Middle frontal gyrus (tissue), 1 donor: ENCODE measurements at regions not wholly inside any gene's neighbourhood (a gene's known extent, or its start where the extent isn't known, plus 50 kb on each side); places are given as distances from the start of the nearest gene placed in this dataset.

ENCODE experiments used
- DNase-seq: peaks from one replicate; pipeline ENCODE4 v3.0.0-alpha.2; 2015; ENCODE audit warnings: low spot score; ENCODE audit errors: extremely low spot score

- DNase-seq: no peak
Observed at GRCh38 chr2:226531061-226531810, 268.4 kb downstream of the IRS1 start.

DNA sequence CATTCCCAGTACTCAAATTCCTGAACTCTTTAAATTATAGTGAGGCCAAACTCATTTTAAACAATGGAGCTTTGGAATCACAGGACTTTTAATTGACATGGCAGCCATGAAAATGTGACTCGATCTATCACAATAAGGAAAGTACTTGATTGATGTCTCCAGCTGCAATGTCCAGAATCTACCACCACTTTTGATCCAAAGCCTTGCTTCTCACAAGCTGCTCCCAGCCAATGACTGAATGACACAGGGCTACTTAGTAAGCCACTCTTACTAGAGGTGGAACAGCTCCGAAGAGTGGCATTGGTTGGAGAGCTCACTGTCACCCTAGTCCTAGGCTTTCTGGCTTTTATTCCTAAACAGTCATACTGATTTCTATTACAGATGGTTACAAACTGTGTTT is 270.1 kb downstream of the IRS1 start:
- DNase-seq: no peak

- DNase-seq: no peak
Observed at GRCh38 chr2:226526716-226527115, 272.9 kb downstream of the IRS1 start.

DNA sequence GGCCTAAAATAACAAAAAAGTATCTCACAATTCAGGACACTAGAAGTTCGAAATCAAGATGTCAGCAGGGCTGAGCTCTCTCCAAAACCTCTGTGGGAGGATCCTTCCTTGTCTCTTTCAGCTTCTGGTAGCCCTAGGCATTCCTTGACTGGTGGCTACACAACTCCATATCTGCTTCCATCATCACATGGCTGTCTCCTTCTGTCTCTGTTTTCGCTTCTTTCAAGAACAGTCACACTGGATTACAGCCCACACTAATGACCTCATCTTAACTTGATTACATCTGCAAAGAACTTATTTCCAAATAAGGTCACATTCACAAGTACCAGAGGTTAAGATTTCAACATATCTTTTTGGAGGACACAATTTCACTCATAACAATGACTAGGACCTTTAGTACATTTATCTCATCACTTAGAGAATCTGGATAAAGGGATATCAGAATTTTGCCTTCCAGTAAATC is 275.2 kb downstream of the IRS1 start:
- DNase-seq: no peak

- no peak for DNase-seq
Observed at GRCh38 chr2:226520723-226521122, 278.9 kb downstream of the IRS1 start.

DNA sequence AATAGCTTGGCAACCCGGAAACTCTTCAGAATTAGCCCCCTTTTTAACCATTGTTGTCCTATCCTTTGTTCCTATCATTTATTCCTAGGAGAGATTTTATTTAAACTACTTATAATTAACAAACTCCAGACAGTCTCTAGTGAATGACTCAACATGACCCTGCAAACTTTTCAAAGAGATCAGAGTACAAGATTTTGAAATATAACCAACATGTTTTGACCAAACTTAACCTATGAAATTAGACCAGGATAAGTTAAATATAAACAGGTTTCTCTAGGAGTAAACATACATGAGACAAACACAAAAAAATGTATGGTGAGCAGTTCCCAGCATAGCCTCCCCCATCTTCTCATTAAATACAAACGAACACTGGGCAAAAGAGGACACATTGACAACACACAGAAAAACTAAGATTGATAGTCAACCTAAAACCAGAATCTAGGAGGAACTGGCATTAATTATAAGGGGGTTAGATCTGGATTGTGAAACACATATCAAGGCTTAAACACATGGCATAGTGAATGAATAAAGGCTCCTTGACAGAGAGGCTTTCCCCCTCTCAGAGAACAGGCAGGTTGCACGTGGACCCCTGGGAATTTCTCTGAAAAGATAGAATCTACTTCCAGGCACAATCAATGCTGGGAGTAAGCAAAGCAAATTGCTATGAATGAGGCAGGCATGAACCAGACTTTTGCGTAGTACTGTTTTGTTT is 284.1 kb downstream of the IRS1 start:
- DNase-seq: no peak

DNA sequence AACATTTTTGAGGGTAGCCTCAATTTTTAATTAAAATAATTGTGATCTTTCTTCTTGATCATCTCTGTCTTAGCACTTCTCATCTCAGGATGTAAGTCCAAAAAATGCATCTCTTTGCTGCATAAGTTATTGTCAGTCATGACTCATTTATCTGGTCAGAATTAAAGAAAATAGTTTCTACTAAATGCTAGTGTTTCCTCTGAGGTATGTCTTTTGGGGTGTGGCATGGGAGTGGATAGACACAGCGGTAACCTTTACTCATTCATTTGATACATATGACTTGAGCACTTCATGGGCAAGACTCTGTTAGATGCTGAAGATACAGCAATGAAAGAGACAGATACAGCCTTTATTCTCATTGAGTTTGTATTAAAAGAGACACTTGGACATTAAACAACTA is 284.7 kb downstream of the IRS1 start:
- DNase-seq: no peak

DNA sequence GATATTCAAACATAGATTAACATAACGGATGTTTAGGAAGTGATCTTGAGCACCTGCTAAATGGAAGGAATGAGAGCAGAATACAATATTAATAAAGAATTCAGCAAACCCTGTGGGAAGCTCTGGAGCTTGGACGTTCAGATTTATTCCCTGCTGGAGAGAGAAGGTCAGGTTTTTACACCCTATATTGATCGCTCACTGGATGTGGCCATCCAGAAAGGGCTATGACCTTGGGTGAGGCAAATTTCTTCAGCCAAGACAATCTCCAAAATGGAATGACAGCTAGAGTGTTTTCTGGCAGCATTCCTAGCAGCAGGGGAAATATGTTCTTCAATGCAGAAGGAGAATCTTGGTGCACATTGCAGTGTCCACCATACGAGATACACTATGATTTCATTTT is 288.3 kb downstream of the IRS1 start:
- DNase-seq: no peak

GRCh38 chr2:226508683-226509082 is 290.9 kb downstream of the IRS1 start:
- DNase-seq: no peak

- no peak for DNase-seq
Observed at GRCh38 chr2:226508005-226508404, 291.6 kb downstream of the IRS1 start.

GRCh38 chr2:226497146-226497909 is 302.3 kb downstream of the IRS1 start:
- DNase-seq: no peak

DNA sequence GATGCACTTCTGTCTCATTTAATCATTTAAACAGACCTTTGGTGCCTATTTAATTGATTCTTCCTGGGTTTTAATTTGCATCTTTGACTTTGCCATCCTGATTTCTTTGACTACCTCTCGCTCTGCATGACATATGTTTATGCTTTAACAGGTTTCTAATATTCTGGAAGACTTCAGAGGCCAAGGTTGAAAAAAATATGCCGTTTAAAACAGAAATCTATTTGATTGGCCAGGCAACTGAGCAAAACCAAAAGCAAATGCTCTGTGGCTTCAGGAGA is 303.4 kb downstream of the IRS1 start:
- no peak for DNase-seq

DNA sequence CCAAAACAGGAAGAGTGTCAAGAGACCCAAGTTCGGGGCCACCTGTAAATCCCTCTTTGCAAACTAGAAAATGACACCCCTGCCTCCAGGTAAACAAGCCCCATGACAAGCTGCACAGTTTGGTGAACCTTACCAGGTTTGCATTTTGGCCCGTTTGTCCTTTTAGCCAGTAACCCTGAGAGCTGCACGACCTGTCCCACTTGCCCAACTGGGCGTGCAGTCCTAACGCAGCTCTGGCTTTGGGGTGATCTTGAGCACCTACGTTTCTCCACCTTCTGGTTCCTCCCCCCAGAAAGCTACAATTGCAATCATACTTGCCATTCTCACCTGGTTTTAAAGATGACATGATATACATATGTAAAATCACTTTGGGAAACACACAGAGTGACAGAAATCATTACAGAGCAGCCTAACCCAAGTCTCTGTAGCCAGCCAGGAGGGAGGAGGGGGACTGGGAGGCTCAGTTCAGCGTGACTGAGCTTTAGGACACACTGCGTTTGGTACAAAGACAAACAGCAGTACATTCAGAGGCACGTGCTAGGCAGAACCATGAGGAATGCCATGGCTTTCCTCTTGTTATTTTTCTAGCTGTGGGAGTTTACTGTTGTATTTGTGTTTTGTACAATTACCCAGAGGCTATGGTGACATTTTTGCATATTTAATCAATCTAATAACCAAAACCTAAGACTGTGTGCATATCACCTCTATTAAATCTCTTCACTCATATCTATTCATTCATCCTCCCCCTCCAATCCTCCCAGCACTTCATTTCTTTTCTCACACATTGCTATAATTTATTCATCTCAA is 304.0 kb downstream of the IRS1 start:
- no peak for DNase-seq

DNA sequence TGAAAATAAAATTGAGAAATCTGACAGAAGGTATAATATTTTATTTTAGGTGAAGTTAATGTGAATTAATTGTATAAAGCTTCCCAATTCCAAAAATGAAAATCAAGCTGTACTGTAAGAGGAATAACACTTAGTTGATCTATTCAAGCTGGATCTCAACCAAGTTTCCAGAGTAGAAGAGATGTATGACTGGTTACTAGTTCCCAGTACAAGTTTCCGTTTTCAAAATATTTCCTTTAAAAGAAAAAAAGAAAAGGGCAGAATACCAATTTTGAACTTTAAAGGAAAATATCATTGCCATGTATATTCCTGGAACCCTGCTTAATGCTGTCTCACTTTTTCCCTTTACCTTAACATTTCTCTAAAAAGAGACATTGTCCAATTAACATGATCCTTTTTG is 308.5 kb downstream of the IRS1 start:
- no peak for DNase-seq

DNA sequence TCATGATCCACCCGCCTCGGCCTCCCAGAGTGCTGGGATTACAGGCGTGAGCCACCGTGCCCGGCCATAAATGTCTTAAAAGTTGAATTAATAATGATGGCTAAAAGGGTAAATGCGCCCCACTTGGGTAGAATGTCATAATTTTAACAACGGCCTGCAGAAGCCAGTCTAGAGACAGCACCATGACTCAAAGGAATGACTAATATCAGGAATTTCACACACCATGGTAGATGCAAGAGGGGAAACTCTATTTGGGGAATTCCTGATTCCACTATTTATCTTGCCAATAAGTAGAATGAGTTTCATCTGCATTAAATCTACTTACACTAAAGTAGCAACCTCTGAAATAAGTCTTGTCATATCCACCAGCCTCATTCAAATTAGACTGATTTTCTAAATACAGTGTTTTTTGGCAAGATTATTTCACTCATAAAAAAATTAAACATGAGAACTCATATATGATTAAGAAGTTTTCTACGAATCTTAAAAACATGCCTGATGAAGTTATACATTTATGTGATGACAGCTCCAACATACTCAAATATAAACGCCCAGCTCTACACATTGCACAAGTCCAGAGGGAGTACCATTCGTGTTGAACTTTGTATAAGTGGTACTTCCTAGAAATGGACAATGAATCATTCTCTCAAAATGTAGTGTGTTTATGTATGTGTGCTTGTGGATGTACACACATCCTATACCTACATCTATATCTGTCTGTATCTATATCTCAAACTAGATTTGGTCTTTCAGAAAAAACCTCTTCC is 309.7 kb downstream of the IRS1 start:
- no peak for DNase-seq

GRCh38 chr2:226488034-226488433 is 311.6 kb downstream of the IRS1 start:
- DNase-seq: no peak

DNA sequence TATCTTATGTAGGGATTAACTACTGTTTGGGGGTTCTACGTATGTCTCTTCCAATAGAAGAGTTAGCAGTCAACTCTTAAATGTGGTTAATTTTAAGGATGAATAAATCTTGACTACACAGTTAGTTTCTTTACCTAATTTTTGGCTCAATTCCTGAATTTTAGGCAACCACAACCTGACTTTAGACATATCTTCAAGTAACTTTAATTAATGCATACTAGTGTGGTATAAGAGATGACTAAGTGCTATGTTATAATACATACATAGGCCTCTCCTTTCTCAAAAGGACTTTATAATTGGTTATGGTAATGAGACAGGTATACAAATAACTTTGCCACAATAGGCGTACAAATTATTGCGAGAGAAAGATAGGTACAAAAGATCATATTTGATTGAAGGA is 312.0 kb downstream of the IRS1 start:
- no peak for DNase-seq

DNA sequence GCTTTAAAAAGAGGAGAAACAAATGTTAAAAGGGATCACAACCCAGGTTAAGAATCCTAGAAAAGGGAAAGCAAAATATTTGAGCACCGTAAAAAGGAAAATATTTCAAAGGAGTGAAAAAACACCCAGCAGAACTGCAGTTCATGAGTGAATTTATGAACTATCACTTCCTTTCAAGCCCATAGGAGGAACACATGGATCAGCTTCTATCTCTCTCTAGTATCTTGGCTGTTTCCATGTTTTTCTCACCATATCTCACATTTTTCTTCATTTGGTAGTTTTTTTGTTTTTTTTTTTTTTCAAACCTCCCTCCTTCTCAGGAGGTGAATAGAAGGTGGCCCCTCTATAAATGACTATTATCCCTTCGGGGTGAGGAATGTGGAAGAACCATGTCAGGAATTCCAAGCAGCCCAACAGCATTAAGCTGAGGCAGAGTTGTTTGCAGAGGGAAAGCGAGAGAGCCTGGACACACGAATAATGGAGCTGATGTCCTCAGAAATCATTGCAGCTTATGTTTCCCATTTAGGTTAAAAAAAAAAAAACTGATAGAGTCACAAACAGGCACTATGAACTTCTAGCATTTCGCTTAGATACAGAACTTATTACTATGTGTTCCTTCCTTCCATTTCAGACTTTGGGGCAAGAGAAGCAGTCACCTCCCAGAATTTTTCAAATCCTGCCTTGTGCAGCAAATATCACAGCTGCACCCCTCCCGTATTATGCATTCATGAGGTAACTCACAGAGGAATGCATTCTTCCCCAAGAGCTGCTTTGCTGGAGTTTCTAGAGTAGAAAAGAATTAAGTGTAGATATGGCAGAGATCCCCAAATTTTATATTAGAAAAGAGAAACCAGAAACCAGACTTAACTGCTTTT is 315.6 kb downstream of the IRS1 start:
- DNase-seq: no peak

GRCh38 chr2:226483143-226483542 is 316.5 kb downstream of the IRS1 start:
- no peak for DNase-seq
